H1 (cell line): ENCODE measurements at regions not wholly inside any gene's neighbourhood (a gene's known extent, or its start where the extent isn't known, plus 50 kb on each side); places are given as distances from the start of the nearest gene placed in this dataset.

ENCODE experiments used
- CBX5 ChIP-seq: fragments of 300-800, 300-1000 bp; sonication (generic); IDR thresholded peaks from 2 replicates; pipeline ENCODE4 v1.7.1; 2016; ENCODE audit warnings: antibody characterized with exemption, low read length, low read depth
- CHD1 ChIP-seq: IDR thresholded peaks from 2 replicates; pipeline ENCODE4 v1.6.1; 2012; ENCODE audit warnings: low read depth, low read length, improper control_type of control experiment
- CTCF ChIP-seq, 3 experiments: IDR thresholded peaks; 1 replicate in 2 of 3; 2 replicates in 1 of 3; pipeline versions ENCODE4 v1.5.1 to v1.6.1; 2011; ENCODE audit warnings: low read length in 3 of 3, mild to moderate bottlenecking in 3 of 3, inconsistent platforms in 2 of 3, low read depth in 1 of 3, moderate library complexity in 1 of 3; ENCODE audit not compliant: insufficient read depth in 1 of 3; ENCODE audit errors: control extremely low read depth in 1 of 3
- EP300 ChIP-seq, 2 experiments: IDR thresholded peaks; 1 replicate in 1 of 2; 2 replicates in 1 of 2; pipeline ENCODE4 v1.6.1; 2011 to 2012; ENCODE audit warnings: low read depth in 2 of 2, low read length in 2 of 2, mild to moderate bottlenecking in 2 of 2, borderline replicate concordance in 1 of 2, inconsistent platforms in 1 of 2, moderate library complexity in 1 of 2
- JUN ChIP-seq: IDR thresholded peaks from 2 replicates; pipeline ENCODE4 v1.6.1; 2011; ENCODE audit warnings: low read depth, mild to moderate bottlenecking, improper control_type of control experiment, low read length
- JUND ChIP-seq: IDR thresholded peaks from 2 replicates; pipeline ENCODE4 v1.6.1; 2011; ENCODE audit warnings: mild to moderate bottlenecking, improper control_type of control experiment, low read length
- MAFK ChIP-seq: IDR thresholded peaks from 2 replicates; pipeline ENCODE4 v1.6.1; 2012; ENCODE audit warnings: low read depth, mild to moderate bottlenecking, improper control_type of control experiment, low read length
- NANOG ChIP-seq: IDR thresholded peaks from 2 replicates; pipeline ENCODE4 v1.6.1; 2011; ENCODE audit warnings: low read length, low read depth, mild to moderate bottlenecking, inconsistent platforms; ENCODE audit not compliant: insufficient read depth, poor library complexity, severe bottlenecking
- NRF1 ChIP-seq: IDR thresholded peaks from 2 replicates; pipeline ENCODE4 v1.6.1; 2011; ENCODE audit warnings: mild to moderate bottlenecking, low read depth, low read length, improper control_type of control experiment
- POLR2A ChIP-seq, 2 experiments: IDR thresholded peaks; 1 replicate in 1 of 2; 2 replicates in 1 of 2; pipeline ENCODE4 v1.6.1; 2011; ENCODE audit warnings: low read depth in 2 of 2, low read length in 2 of 2, mild to moderate bottlenecking in 2 of 2; ENCODE audit errors: control extremely low read depth in 1 of 2
- POLR2AphosphoS5 ChIP-seq: IDR thresholded peaks from 2 replicates; pipeline ENCODE4 v1.6.1; 2011; ENCODE audit warnings: low read depth, low read length
- SP1 ChIP-seq: IDR thresholded peaks from 2 replicates; pipeline ENCODE4 v1.6.1; 2011; ENCODE audit warnings: low read depth, low read length
- SRF ChIP-seq: IDR thresholded peaks from 2 replicates; pipeline ENCODE4 v1.6.1; 2011; ENCODE audit warnings: mild to moderate bottlenecking, low read depth, low read length, moderate library complexity
- SUZ12 ChIP-seq: fragments of 200-600 bp; sonication (generic); IDR thresholded peaks from 2 replicates; pipeline ENCODE4 v1.6.1; 2012; ENCODE audit warnings: mild to moderate bottlenecking, inconsistent platforms, low read length, moderate library complexity, mixed read lengths

- TF ChIP-seq JUND (no peak), CTCF (IDR thresholded peaks at IDR 0.05; ENCODE audit: control extremely low read depth in 1 of 3, insufficient read depth in 1 of 3, low read depth in 1 of 3, low read length in 3 of 3) (no peak), CBX5 (no peak), SUZ12 (no peak), SRF (no peak), POLR2AphosphoS5 (no peak), SP1 (no peak), NRF1 (no peak), POLR2A (IDR thresholded peaks at IDR 0.05; ENCODE audit: control extremely low read depth in 1 of 2, low read depth in 2 of 2, low read length in 2 of 2) (no peak), EP300 (IDR thresholded peaks at IDR 0.05; ENCODE audit: borderline replicate concordance in 1 of 2, low read depth in 2 of 2, low read length in 2 of 2) (no peak), CHD1 (no peak), MAFK (no peak), NANOG (no peak), JUN (no peak)
Measured at GRCh38 chr11:21774212-21774611, 418.7 kb upstream of the ANO5 start.
